Stimulated activated CD8-positive, alpha-beta memory T cell treated with anti-CD3 and anti-CD28 coated beads, Interleukin-2, amount 100 ng/mL, for 1 hour (primary cell): ENCODE measurements at regions not wholly inside any gene's neighbourhood (a gene's known extent, or its start where the extent isn't known, plus 50 kb on each side); places are given as distances from the start of the nearest gene placed in this dataset.

Experiments
- DNase-seq, 2 donors: peaks; one replicate each; pipeline ENCODE4 v3.0.0-alpha.2; 2020; ENCODE audit warnings: low read depth in 2 of 2

- DNase-seq, result no peak
These were observed 326.6 kb downstream of the MN1 start for GRCh38 chr22:27474711-27475547.

- DNase-seq, result no peak
These were observed 326.0 kb downstream of the MN1 start for GRCh38 chr22:27475548-27475897.

GRCh38 chr22:27476318-27476717, 325.2 kb downstream of the MN1 start:
- DNase-seq, result no peak

GRCh38 chr22:27476729-27477128, 324.8 kb downstream of the MN1 start:
- DNase-seq, result no peak

- DNase-seq, result no peak
These were observed 324.4 kb downstream of the MN1 start for GRCh38 chr22:27477171-27477570.

- DNase-seq, result no peak
These were observed 321.1 kb downstream of the MN1 start for GRCh38 chr22:27480487-27480886.

GRCh38 chr22:27482402-27482801, 319.2 kb downstream of the MN1 start:
- DNase-seq, result no peak

GRCh38 chr22:27483095-27483785, 318.3 kb downstream of the MN1 start:
- no peak for DNase-seq

GRCh38 chr22:27485842-27486241, 315.7 kb downstream of the MN1 start:
- DNase-seq, result no peak

- no peak for DNase-seq
These were observed 313.7 kb downstream of the MN1 start for GRCh38 chr22:27487600-27488452.

GRCh38 chr22:27488456-27489177, 312.9 kb downstream of the MN1 start:
- DNase-seq, result no peak

GRCh38 chr22:27489178-27489675, 312.3 kb downstream of the MN1 start:
- no peak for DNase-seq

GRCh38 chr22:27490080-27490479, 311.5 kb downstream of the MN1 start:
- DNase-seq, result no peak

- no peak for DNase-seq
These were observed 309.7 kb downstream of the MN1 start for GRCh38 chr22:27491888-27492287.

GRCh38 chr22:27492566-27493201, 308.9 kb downstream of the MN1 start:
- no peak for DNase-seq

- no peak for DNase-seq
These were observed 307.8 kb downstream of the MN1 start for GRCh38 chr22:27493796-27494195.

GRCh38 chr22:27494785-27495184, 306.8 kb downstream of the MN1 start:
- DNase-seq, result no peak

- DNase-seq, result no peak
These were observed 306.2 kb downstream of the MN1 start for GRCh38 chr22:27495325-27495724.

GRCh38 chr22:27499121-27499520, 302.4 kb downstream of the MN1 start:
- no peak for DNase-seq

GRCh38 chr22:27501191-27501936, 300.2 kb downstream of the MN1 start:
- DNase-seq, result no peak
